HG03159 (cell line): ENCODE measurements at regions not wholly inside any gene's neighbourhood (a gene's known extent, or its start where the extent isn't known, plus 50 kb on each side); places are given as distances from the start of the nearest gene placed in this dataset.

Experiments used
- ATAC-seq: cut with Tn5 transposase; IDR thresholded peaks from one replicate; pipeline ENCODE4 v1.9.1; 2021; ENCODE audit warnings: mild to moderate bottlenecking, moderate library complexity; ENCODE audit not compliant: unreplicated experiment

DNA sequence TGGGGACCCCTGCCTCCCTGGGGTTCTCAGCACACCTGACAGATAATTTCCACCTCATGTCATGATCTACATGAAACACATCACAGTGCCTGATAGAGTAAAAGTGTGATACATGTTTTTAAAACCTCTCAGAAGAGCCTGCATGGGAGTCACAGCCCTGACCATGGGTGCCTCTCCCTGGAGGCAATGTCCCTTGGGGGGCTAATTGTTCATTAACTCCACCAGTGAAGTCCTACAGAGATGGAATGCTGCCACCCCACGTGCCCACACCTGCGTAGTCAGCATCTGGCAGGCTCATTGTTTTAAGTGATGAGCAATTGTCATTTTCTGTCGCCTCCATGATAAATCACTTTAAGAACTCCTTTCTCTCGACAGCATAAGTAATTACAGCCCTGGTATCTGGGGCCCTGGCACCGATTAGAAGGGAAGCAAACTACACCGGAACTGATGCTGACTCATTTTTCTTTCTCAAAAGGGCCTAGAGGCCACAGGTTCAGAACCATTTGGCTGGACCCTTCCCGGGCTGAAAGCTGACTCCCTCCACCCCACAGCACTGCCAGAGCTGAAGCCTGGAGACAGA is 109.6 kb upstream of the GJB5 start:
- ATAC-seq: no peak

DNA sequence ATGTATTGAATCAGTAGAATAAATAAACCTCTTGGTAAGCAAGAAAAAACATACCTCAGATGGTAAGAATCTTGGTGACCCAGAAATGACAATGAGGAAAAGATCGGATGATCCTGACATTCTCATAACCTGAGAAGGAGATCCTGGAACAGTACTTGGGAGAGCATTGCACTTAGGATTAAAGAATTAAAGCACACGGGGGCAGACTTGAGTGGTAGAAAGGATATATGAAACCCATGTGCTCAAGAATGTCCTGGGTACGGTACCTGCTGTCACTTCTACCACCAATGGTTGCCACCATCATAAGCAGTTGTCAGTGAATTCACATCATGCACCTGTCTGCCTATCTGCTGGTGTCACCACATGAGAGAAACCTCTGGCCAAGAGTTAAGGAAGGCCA is 108.9 kb upstream of the GJB5 start:
- no peak for ATAC-seq

DNA sequence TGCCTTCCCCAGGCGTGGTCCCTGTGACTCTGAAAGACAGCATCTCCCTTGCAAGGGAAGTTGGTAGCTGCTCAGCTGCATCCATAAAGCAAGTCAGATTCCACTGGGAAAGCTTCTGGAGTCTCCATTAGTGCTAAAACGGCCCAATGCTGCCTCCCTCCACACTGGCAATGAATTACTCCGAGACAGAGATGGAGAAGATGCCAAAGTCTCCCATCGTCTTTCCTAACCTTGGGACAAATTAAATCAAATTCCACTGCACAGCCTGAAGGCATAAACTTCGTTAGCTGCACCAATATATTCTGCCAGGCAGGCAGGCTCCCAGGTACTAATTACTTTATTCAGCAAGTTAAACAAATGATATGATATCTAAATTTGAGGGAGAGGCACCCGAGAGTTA is 106.3 kb upstream of the GJB5 start:
- no peak for ATAC-seq

DNA sequence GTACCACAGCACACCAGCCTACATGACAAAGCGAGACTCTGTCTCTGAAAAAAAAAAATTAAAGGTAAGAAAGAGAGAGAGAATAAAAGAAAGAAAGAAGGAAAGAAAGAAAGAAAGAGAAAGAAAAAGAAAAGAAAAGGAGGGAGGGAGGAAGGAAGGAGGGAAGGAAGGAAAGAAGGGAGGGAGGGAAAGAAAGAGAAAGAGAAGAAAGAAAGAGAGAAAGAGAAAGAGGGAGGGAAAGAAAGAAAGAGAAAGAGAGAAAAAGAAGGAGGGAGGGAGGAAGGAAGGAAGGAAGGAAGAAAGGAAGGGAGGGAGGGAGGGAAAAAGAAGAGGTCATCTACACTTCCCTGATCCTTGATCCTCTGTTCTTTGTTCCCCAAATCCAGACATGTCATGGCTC is 104.8 kb upstream of the GJB5 start:
- ATAC-seq: no peak

DNA sequence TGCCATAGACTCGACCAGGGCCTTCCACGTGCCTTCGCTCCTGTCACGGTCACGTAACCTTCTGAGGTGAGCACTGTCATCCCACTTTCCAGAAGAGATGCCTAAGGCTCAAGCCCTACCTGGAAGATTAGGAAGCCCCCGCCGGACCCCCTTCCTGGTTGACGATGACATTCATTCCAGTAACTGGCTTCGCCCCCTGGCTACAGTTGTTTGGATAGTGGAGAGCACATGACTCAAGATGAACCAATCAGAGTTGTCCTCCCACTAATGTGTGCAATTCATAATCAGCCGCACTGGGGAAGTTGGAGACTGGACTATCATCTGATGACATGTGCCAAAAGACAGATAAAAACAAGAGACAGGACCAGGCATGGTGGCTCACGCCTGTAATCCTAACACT is 104.0 kb upstream of the GJB5 start:
- ATAC-seq: no peak

DNA sequence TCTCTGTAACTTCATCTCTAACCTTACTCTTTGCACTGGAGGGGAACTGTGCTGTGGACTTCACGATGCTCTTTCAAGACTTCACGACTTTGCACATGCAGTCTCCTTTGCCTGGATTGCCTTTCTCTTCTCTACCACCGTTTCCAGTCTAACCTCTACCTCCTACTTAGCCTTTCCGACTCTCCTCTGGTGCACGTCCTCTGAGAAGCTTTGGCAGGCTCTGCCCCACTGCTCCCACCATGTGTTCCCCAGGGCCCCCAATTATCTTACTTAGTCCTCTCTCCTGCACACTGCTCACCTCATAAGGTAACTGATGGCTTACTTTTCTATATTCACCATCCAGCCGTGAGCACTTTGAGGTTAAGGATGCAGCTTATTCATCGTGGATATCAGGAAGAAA is 101.7 kb upstream of the GJB5 start:
- no peak for ATAC-seq

DNA sequence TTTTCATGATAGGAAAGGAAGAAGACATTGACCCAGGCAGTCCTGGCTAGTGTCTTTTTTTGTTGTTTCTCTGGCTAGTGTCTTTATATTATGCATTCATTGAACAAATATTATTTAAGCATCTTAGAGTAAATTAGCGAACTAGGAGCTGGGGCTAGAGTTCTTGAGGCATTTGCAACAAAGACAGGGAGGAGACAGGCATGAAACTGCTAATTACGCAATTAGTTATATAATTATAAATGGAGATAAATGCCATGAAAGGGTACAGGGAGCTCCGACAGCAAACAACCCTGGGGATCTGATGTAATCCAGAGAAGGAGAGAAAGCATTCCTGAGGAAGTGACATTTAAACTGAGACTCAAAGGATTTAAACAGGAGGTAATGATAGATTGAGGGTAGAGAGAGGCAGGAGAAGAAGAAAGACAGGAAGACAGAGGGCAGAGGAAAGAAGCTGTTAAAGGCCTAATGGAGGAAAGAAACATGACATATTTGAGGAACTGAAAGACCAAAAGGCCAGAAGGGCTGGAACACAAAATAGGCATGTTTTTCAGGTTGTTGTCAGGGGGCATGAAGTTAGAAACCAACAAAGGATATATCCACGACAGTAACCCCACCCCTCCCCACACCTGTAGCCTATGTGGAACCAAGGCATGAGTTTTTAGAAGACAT is 99.5 kb upstream of the GJB5 start:
- ATAC-seq: no peak

DNA sequence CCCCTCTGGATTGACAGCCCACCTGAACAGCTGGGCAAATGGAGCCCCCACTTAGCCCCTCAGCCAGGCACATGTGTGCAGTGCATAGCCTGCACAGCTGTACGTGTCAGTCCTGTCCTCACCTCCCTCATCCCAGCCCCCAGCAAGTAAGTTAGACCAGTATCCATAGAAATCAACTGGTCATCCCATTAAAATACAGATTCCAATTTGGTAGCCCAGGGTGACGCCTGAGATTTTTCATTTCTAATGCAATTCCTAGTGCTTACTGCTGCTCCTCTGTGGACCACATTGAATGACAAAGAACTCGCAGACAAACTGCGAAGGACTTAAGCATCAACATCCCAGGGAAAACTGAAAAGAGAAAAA is 99.0 kb upstream of the GJB5 start:
- no peak for ATAC-seq

DNA sequence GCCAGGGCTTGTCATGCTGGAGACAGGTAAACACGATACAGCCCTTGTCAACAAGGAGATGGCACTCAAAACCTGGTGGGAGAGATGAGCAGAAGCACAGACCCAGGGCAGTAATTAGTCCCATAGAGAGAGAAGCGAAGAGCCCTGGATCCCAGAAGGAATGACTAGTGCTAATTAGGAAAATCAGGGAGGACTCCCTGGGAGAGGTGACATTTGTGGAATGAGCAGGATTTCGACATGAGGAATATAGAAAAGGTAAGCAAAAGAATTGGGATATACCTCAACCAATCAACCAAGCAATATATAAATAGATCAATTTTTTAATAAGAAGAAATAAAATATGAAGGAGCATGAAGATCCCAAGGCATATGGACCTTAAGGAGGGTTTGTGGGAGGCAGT is 98.5 kb upstream of the GJB5 start:
- ATAC-seq: no peak

DNA sequence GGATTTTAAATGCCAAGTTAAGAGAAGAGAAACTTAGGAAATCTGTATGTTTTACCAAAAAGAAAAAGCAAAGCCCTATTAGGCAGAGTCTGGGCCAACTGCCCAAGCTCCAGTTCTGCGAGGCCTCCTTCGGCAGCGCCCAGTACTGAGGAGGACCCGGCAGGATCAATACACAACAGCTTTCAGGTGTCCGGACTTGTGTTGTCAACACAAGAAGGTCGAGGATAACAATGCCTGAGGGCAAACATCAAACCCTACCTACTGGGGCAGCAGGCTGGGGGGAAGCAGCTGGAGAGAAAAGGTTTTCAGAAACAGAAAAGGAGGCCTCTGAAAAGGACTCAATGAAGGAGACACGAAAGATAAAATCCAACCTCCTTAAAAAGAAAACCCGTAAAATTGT is 98.1 kb upstream of the GJB5 start:
- no peak for ATAC-seq

DNA sequence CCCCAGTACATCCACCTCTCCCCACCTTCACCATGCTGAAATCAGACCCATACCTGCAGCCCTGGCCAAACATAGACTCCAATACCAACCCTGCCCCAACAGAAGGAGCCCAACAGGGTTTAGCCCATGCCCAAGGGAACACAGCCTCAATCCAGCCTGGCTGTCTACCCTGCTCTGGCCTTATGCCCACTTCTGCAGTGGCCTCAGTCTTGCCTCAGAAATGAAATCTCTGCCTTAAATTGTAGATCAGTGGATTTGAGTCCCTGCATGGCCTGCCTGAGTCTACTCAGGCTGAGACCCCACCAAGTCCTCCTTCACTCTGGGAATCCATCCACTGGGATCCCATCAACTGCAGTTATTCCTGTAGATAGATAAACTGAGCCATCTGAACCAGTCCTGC is 97.6 kb upstream of the GJB5 start:
- no peak for ATAC-seq

DNA sequence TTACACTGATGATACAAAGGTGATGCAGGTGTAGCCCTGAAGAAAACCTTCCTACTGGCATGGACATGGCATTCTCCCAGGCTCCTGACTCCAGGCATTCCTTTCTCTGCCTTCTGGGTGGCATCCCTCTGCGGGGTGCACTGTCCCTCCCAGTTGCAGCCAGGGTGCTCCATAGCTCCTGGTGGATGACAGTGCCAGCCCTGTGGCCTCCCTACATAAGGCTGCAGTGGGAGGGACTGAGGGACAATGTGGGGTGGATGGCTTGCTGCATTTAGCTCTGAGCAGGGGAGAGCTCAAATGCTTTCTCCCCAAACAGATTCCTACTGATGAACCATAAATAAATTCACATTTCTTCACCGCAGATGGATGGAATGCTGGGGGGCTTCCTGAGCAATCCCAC is 97.0 kb upstream of the GJB5 start:
- ATAC-seq: no peak

DNA sequence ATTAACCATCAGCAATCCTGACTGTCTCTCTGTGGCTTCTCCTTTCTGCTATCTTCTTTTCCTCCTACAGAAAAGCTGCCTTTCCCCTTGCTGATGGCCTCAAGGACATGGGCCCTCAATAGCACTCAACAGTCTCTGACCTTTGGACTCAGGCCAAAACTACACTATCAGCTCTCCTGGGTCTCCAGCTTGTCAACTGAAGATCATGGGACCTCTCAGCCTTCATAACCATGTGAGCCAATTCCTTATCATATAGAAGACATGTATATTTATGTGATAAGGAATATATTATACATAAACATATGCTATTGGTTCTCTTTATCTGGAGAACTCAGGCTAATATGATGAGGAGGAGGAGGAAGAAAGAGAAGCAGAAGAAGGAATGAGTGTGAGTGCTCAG is 91.8 kb upstream of the GJB5 start:
- no peak for ATAC-seq

DNA sequence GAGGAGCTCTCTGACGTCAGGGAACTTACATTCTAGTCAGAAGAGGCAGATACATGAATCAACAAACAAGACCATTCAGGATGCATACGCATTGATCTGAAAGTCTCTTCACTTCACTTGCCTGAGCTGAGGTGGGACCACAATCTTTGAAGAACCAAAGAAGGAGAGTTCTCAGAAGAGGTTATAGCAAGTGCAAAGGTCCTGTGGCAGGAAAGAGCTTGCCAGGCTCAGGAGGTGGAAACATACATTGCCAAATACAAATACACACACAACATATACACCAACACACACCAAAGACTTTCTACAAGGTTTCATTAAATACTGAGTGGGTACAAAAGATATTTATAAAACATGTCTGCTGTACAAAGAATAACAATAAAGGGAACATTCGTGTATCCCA is 86.8 kb upstream of the GJB5 start:
- no peak for ATAC-seq

DNA sequence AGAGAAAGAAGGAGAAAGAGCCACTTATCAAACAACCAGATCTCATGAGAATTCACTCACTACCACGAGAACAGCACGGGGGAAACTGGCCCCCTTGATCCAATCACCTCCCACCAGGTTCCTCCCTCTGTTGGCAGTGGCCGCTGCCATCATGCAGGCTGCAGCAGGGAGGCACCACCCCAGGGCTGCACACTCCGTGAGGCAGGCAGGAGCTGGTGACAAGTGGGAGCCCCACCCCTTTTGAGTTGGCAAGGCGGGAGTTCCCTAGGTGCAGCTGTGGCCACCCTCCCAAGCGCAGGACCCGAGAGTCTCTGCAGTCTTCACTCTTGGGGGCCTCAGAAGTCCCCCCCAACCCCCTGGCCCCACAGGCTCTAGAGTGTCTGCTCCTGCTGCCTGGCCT is 83.9 kb upstream of the GJB5 start:
- no peak for ATAC-seq

DNA sequence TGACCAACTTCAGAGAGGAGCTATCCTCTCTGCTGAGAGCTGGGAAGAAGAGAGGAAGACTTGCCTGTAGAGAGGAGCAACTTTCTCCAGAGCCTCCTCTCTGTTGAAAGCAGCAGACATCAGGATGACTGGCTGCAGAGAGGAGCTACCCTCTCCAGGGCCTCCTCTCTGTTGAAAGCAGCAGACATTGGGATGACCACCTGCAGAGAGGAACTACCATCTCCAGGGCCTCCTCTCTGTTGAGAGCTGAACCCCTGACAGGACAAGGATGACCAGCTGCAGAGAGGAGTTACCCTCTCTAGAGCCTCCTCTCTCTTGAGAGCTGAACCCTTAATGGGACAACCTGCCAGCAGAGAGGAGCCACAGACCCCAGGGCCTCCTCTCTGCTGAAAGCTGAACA is 83.0 kb upstream of the GJB5 start:
- ATAC-seq: no peak

DNA sequence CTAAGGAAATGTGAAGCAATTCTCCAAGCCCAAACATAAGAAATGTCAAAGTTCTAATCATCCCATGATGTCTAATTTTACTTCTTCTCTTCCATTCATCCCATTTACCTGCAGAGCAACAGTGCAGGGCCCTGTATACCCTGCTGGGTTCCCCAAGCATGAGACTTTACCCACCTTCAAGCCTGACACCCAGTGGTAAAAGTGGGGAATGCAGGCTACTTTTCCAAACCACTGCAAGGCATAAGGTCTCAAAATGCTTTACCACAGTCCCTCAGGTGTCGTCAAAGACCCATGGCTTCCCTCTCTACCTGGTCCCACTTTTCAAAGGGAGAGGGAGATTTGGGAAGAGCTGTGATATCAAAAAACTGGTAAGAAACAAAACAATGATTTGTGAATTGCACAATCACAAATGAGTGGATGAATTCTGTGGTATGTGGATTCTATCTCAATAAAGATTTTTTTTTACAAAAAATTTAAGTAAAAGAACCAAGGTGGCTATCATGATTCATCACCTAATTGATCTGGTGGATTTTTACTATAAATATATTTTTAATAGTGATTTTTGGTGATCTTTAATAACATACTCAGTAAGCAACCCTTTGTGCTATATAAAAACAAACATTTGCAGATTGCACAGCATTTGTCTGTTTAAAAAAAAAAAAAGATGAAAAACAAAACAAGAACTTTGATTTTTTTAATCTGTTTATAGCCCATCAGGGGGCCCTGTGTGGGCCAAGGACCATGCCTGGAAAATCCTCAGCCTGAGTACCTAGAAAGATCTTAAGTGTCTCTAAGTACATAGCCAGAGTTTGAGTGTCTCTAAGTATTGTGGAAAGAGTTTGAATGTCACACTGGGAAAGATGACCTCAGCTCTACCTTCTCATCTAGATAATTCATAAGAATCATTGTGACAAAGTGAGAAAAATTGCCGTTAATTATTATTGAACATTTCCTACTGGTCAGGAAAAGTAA is 73.1 kb upstream of the GJB5 start:
- no peak for ATAC-seq

DNA sequence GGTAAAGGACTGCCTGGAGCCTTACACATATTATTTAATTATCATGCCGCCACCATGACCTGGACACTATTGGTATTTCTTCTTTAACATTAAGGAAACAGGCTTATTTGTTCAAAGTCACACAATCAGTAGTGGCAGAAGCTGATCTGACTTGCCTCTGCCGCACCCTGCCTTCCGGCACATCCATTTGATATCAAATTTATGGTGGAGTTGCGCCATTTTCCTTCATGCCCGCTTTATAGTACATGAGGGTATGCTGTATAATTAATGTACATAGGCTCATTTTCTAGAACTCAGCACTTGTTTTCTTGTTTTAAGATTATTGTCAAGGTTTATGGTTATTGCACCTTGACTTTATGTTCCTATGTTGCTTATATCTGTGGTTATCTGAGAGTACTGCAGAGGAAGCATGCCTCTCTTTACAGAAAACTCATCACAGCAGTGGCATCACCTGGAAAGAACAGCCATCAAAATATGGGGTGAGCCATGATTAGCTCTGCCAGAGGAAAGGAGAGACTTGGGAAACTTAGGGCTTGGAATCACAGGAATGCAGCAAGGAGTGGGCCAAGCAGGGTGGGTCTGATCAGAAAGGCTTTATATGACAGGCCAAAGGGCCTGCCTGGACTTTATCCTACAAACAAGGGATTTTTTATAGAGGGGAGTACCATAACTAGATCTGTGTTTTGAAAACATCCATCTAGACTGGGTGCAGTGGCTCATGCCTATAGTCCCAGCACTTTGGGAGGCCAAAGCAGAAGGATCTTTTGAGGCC is 72.2 kb upstream of the GJB5 start:
- no peak for ATAC-seq

DNA sequence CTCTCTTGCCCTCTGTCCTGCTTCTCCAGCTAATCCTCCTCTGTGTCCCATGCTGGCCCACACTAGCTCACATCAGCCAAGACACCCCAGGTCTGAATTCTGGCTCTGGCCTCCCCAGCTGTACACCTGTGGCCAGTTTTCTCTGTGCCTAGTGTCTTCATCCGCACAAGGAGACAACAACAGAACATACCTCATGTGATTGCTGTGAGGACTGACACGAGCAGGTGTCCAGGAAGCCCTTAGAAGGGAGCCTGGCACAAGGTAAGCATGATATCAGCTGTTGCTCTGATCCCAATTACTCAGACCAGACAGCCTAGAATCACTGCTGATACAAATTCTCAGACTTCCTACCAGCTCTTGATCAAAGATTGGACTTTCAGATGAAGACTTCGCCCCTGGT is 71.2 kb upstream of the GJB5 start:
- no peak for ATAC-seq

DNA sequence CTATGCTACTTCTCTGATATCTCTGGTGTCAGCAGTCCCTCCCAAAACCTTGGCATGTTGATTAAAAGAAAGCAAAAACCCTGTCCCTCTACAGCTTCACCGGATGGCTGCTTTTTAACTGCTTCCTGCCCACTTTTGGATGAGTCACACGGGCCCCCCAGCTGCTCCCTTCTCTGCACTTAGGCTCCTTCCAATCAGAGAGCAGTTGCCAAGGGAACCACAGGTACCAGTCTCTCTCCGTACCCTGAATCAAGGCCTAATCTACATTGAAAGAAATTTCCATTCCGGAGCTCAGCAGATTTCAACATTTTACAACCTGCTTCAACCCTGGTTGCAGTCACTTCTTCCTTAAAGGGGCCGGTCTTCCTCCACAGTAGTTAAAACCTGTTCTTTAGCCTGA is 70.6 kb upstream of the GJB5 start:
- no peak for ATAC-seq

DNA sequence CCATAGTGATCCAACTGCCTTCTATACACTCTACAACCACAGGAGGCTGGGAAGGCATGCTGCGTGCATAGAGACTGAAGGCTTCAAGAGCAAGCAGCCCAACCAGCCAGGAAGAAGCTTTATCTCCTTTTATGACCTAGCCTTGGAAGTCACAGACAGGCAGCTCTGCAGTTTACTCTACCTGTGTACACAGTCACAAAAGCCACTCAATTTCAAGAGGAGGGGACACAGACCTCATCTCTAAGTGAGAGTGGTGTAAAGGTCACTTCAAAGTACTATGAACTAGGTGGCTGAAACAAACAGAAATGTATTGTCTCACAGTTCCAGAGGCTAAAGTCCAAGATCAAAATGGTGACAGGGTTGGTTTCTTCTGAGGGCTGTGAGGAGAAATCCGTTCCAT is 69.6 kb upstream of the GJB5 start:
- no peak for ATAC-seq
